Endothelial cell of umbilical vein (primary cell): ENCODE measurements at regions not wholly inside any gene's neighbourhood (a gene's known extent, or its start where the extent isn't known, plus 50 kb on each side); places are given as distances from the start of the nearest gene placed in this dataset.

Experiments
- BruUV-seq: library from RNA; stranded (reverse); fragments of 400-500 nt; replicated peaks from 2 replicates; lab custom pipeline; 2021; lab: Mats Ljungman, UMichigan
- CTCF ChIA-PET: fragments of 300-600, 350-600 bp; sonication (Branson Sonifier 250); formaldehyde crosslinking; loops from one replicate; lab custom pipeline; 2021; ENCODE audit warnings: antibody characterized with exemption, inconsistent platforms; lab: Charles Lee
- POLR2A ChIA-PET: fragments of 300-600, 350-600 bp; sonication (Branson Sonifier 250); formaldehyde crosslinking; loops from one replicate; lab custom pipeline; 2021; ENCODE audit warnings: antibody characterized with exemption, inconsistent platforms; lab: Charles Lee
- DNase-seq: peaks from one replicate; pipeline ENCODE4 v3.0.0-alpha.2; 2011; ENCODE audit warnings: low read depth, low spot score
- FAIRE-seq: peaks from 2 replicates; lab custom pipeline; 2011; peaks lifted over from hg19 to GRCh38; lab: Jason Lieb, UNC
- H2AFZ ChIP-seq: 2 replicates; pipeline ENCODE4 v1.6.0; 2012; ENCODE audit warnings: low read depth, low read length, control low read depth, inconsistent platforms
- H3K27ac ChIP-seq: 2 replicates; pipeline ENCODE4 v1.5.1; 2011; ENCODE audit warnings: low read depth, mild to moderate bottlenecking, control low read depth, low read length, moderate library complexity; ENCODE audit not compliant: insufficient read depth
- H3K27me3 ChIP-seq, 2 experiments: 2 replicates each; pipeline versions ENCODE4 v1.6.0 to v1.6.1; 2011; ENCODE audit warnings: low read length in 2 of 2, mixed read lengths in 1 of 2; ENCODE audit not compliant: control insufficient read depth in 2 of 2, insufficient read depth in 2 of 2
- H3K36me3 ChIP-seq, 2 experiments: 2 replicates in 1 of 2; 3 replicates in 1 of 2; pipeline ENCODE4 v1.5.1; 2011; ENCODE audit warnings: low read length in 2 of 2, mild to moderate bottlenecking in 1 of 2, moderate library complexity in 1 of 2; ENCODE audit not compliant: control insufficient read depth in 2 of 2, insufficient read depth in 2 of 2; ENCODE audit errors: extremely low read depth in 1 of 2
- H3K4me1 ChIP-seq: 3 replicates; pipeline ENCODE4 v1.5.1; 2011; ENCODE audit warnings: mild to moderate bottlenecking, low read length; ENCODE audit not compliant: control insufficient read depth, insufficient read depth; ENCODE audit errors: extremely low read depth
- H3K4me2 ChIP-seq: 2 replicates; pipeline ENCODE4 v1.6.1; 2011; ENCODE audit warnings: low read length, control low read depth, mixed read lengths; ENCODE audit not compliant: insufficient read depth
- H3K4me3 ChIP-seq, 3 experiments: fragments of 200-600 bp in 1 of 3; sonication (generic), shearing (Covaris generic) in 1 of 3; replicated peaks in 1 of 3; 2 replicates each; pipeline ENCODE4 v1.5.1; 2011 to 2016; ENCODE audit warnings: control low read depth in 3 of 3, low read length in 3 of 3, mild to moderate bottlenecking in 2 of 3, inconsistent platforms in 1 of 3, low read depth in 1 of 3, moderate library complexity in 1 of 3; ENCODE audit not compliant: insufficient read depth in 1 of 3
- H3K79me2 ChIP-seq: 2 replicates; pipeline ENCODE4 v1.6.0; 2012; ENCODE audit warnings: low read length, inconsistent platforms; ENCODE audit not compliant: control insufficient read depth, insufficient read depth
- H3K9ac ChIP-seq: replicated peaks from 2 replicates; pipeline ENCODE3; 2011; ENCODE audit warnings: low read length, control low read depth; ENCODE audit not compliant: insufficient read depth; ENCODE audit errors: extremely low read depth
- H3K9me1 ChIP-seq: replicated peaks from 3 replicates; pipeline ENCODE4 v1.6.0; 2011; ENCODE audit warnings: mild to moderate bottlenecking, low read length; ENCODE audit not compliant: control insufficient read depth, insufficient read depth; ENCODE audit errors: extremely low read depth
- H3K9me3 ChIP-seq: replicated peaks from 2 replicates; pipeline ENCODE4 v1.5.1; 2012; ENCODE audit warnings: low read length, inconsistent platforms; ENCODE audit not compliant: control insufficient read depth, insufficient read depth
- H4K20me1 ChIP-seq: replicated peaks from 2 replicates; pipeline ENCODE3; 2011; ENCODE audit warnings: mild to moderate bottlenecking, low read length; ENCODE audit not compliant: control insufficient read depth, insufficient read depth; ENCODE audit errors: extremely low read depth
- CTCF ChIP-seq, 2 donors: IDR thresholded peaks; 1 replicate in 1 of 2; 2 replicates in 1 of 2; pipeline ENCODE4 v1.5.1; 2011; ENCODE audit warnings: low read length in 2 of 2, mild to moderate bottlenecking in 2 of 2, moderate library complexity in 2 of 2, control low read depth in 1 of 2, inconsistent platforms in 1 of 2, low read depth in 1 of 2; ENCODE audit not compliant: insufficient read depth in 1 of 2; ENCODE audit errors: extremely low read depth in 1 of 2
- EZH2 ChIP-seq: IDR thresholded peaks from 2 replicates; pipeline ENCODE4 v1.6.1; 2012; ENCODE audit warnings: borderline replicate concordance, low read depth, mild to moderate bottlenecking, moderate library complexity, low read length, inconsistent platforms; ENCODE audit not compliant: severe bottlenecking
- FOS ChIP-seq: IDR thresholded peaks from 2 replicates; pipeline ENCODE4 v1.6.1; 2011; ENCODE audit warnings: mild to moderate bottlenecking, low read length, moderate library complexity, borderline replicate concordance; ENCODE audit not compliant: insufficient read depth
- GATA2 ChIP-seq: IDR thresholded peaks from 2 replicates; pipeline ENCODE4 v1.7.0; 2011; ENCODE audit warnings: low read depth, mild to moderate bottlenecking, moderate library complexity, mixed read lengths, low read length; ENCODE audit not compliant: insufficient read length, insufficient read depth
- JUN ChIP-seq: IDR thresholded peaks from 2 replicates; pipeline ENCODE4 v1.6.1; 2011; ENCODE audit warnings: borderline replicate concordance, low read depth; ENCODE audit not compliant: insufficient read length, insufficient read depth
- MYC ChIP-seq: IDR thresholded peaks from one replicate; pipeline ENCODE4 v1.6.1; 2011; ENCODE audit warnings: mild to moderate bottlenecking, low read depth, low read length
- POLR2A ChIP-seq: IDR thresholded peaks from 2 replicates; pipeline ENCODE4 v1.6.1; 2012; ENCODE audit warnings: low read depth, mild to moderate bottlenecking, control low read depth, low read length
- POLR2AphosphoS5 ChIP-seq: IDR thresholded peaks from 2 replicates; pipeline ENCODE4 v1.6.1; 2012; ENCODE audit warnings: low read depth, mild to moderate bottlenecking, control low read depth, low read length, moderate library complexity; ENCODE audit not compliant: insufficient read depth
- dilution Hi-C: fragments of 300-500 bp; cut with MboI; formaldehyde crosslinking; loops from one replicate; pipeline ENCODE4 v1.15.0; 2019; ENCODE audit warnings: low sequenced_read_pairs; ENCODE audit not compliant: extremely low pct_ligation_motif_present
- intact Hi-C: fragments of 100-400 bp; cut with micrococcal nuclease; formaldehyde crosslinking; loops from one replicate; pipeline ENCODE4 v1.10.0; 2022

GRCh38 chr12:84362552-84362897 is 550.1 kb downstream of the SLC6A15 start:
- no peak for FAIRE-seq

More at GRCh38 chr12:84362552-84362897, 550.1 kb downstream of the SLC6A15 start:
- Histone ChIP-seq H4K20me1 (no peaks in the 10 kb centered on the region), H3K79me2 (no peaks in the 10 kb centered on the region), H3K36me3 (no peaks in the 10 kb centered on the region), H3K4me3 (no peak overlapping the region), H2AFZ (no peak overlapping the region), H3K9me1 (no peaks in the 10 kb centered on the region), H3K9me3 (no peaks in the 10 kb centered on the region), H3K27ac (no peak overlapping the region), H3K4me2 (no peak overlapping the region), H3K9ac (no peak overlapping the region), H3K4me1 (no peaks in the 10 kb centered on the region), H3K27me3 (no peaks in the 10 kb centered on the region)
- no peak for TF ChIP-seq FOS
- no peak for TF ChIP-seq CTCF (IDR thresholded peaks at IDR 0.05; ENCODE audit: extremely low read depth in 1 of 2, insufficient read depth in 1 of 2, low read depth in 1 of 2, low read length in 2 of 2)
- TF ChIP-seq POLR2A = no peak
- TF ChIP-seq JUN = no peak
- TF ChIP-seq EZH2 = no peak
- TF ChIP-seq GATA2 = no peak
- no peak for TF ChIP-seq POLR2AphosphoS5
- no peak for TF ChIP-seq MYC
- ChIA-PET CTCF (no interaction called here), POLR2A (no interaction called here)
- intact Hi-C loops = no loop called here
- BruUV-seq = no TSS peak
- no peak for DNase-seq
- dilution Hi-C loops = no loop called here
